ACHN (cell line): ENCODE measurements at regions not wholly inside any gene's neighbourhood (a gene's known extent, or its start where the extent isn't known, plus 50 kb on each side); places are given as distances from the start of the nearest gene placed in this dataset.
"Not testable (repeated sequence)": the region's sequence is repeated elsewhere in the genome, so short reads cannot be mapped to it uniquely, and the experiment has no call there.

ENCODE experiments used
- DNase-seq: peaks from one replicate; pipeline ENCODE4 v3.0.0-alpha.2; 2015
- in situ Hi-C: cut with HindIII; loops from 2 replicates; pipeline ENCODE4 v1.10.0; 2017; ENCODE audit warnings: low sequenced_read_pairs, low pct_ligation_motif_present, low pct_unique_long_range_greater_than_20kb

DNA sequence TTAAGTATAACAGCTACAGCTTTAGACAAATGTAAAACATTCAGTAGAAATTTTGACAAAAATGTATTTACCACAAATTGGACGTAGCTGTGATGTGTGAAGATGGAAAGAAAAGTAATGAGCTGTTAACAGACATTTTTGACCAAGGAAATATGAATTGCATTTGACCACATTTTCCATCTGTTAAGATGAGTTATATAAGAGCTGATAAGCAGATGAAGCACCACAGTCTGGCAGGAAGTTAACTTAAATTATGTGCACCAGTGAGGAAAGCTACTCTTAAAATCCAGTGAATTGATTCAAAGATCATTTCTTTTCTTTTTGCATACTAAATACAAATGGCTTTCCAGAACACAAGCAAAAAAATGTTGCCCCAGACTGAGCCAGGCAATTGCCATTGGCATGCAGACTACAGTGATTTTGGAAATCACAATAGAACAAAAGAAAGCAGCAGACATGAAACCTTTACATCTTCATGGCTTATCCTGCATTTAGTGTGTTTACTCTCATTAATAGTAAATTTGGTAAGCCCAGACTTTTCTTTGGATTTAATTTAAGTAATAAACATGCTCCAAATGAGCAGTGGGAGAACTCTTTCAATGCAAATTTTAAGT lies 493.7 kb downstream of the TMX3 start:
- DNase-seq, result no peak
- in situ Hi-C loops, result no loop called here

DNA sequence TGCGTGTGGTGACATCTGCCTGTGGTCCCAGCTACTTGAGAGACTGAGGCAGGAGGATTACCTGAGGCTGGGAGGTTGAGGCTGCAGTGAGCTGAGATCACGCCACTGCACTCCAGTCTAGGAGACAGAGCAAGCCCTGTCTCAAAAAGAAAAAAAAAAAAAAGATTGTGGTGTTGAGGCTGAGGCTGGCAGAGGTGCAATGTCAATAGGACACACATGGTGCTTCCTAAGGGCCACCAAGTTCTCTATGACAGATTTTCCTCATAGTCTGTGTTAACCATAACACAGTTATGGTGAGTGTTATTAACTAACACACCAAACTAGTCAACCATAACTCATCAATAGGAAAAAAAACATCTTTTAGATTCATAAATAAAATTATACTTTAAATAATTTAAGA lies 494.4 kb downstream of the TMX3 start:
- DNase-seq, result no peak
- in situ Hi-C loops, result no loop called here

DNA sequence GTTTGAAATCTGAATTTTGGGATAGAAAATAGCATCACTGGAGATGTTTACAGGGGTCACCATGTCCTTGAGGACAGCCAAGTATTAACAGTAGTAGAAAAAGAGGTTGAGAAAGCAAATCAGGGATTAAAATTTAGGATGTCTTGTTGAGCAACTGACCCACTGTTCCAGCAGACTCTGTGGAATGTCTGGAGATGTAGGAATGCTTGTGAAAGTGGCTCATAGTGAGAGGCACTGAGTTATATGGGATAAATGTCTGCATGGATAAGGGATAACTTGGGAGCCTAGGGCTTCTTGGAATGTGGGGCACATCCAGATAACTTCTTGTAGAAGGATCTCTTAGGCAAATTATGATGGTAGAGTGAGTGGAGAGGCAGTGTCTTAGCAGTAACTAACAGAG lies 495.0 kb downstream of the TMX3 start:
- in situ Hi-C loops, result no loop called here
- DNase-seq, result no peak

DNA sequence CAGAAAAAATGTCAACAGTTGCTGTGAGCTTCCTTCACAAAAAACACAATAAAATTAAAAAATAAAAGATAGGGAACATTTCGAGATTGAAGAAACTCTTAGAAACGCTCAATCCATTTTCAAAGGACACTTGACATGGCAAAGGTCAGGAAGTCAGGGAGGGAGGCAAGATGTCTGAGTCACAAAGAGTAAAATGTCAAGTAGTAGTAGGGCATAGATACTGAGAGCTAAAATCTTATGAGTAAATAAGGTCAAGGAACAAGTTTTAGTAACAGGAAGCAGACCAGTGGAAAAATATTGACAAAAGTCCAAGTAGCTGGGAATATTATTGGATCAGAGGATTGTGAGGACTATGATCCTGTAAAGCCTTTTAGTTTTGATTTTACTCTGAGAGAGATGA lies 495.6 kb downstream of the TMX3 start:
- DNase-seq, result no peak
- in situ Hi-C loops, result no loop called here

DNA sequence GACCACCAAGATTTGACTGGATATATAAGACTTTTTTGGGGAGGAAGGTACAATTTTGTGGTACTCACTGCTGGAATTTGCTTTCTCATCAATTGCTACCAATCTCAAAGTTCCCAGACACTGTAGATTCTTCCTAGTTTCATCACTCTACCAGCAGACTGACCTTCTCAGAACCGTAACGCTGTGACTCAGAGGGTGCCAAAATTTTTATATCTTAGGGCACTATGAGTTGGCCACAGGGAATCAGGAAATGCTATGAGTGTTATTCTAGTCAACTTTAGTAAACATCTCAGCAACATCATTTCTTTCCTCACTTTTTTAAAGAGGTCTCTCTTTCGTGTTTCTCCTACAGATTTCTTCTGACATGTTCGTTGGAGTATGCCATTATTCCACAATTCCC lies 499.0 kb downstream of the TMX3 start:
- DNase-seq, result no peak

DNA sequence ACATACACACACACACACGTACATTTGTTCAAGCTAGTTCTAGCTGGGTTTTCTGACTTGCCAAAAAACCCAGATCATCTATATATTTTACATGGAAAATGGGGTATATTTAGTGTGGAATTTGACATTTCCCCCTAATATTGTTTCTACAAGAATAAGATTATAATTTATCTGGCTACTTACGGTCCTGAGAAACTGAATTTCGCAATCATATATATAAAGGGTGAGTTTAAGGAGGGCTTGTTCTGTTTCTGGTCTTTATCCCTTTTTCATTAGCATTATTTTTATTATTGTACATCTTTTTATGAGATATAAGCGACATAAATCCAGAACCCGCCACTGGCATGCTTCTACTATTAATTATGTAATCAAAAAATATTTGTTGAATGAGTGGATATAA lies 528.9 kb downstream of the TMX3 start:
- DNase-seq, result no peak
- in situ Hi-C loops, result no loop called here

More for the DNA sequence above, 499.0 kb downstream of the TMX3 start:
- in situ Hi-C loops, result no loop called here

DNA sequence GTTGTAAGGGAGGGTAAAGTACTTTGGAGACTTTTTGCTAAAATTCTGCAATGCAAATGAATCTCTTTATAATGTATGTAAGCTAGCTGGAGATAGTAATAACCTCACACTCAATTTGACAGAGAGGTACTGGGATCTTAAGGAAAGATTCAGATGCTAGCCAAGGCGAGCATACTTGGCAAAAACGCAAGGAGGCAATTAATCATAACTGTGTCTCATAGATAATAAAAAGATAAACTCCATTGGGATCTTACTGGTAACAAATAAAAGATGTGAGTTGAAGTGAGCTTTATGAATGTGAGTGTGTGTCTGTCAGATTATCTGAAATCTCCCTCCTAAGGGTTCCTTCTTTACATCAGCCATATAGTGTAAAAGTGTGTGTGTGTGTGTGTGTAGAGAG lies 533.0 kb downstream of the TMX3 start:
- DNase-seq, result no peak
- in situ Hi-C loops, result no loop called here

DNA sequence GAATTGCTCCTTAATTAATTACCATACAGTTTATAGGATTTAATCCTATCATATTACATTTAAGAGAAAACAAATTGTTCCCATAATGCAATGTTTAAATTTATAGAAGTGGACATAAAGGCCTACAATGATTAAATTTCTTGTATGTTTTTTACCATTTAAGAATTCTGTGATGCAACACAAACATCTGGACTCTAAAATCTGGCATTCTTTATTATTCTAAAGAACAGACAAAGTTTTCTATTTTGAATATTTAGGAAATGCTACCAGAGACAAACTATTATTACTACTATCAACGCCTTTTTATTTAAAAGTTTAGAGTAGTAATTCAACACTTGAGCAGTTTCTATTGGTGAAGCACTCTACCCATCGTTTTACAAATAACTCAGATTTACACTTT lies 535.1 kb downstream of the TMX3 start:
- DNase-seq, result no peak
- in situ Hi-C loops, result no loop called here

DNA sequence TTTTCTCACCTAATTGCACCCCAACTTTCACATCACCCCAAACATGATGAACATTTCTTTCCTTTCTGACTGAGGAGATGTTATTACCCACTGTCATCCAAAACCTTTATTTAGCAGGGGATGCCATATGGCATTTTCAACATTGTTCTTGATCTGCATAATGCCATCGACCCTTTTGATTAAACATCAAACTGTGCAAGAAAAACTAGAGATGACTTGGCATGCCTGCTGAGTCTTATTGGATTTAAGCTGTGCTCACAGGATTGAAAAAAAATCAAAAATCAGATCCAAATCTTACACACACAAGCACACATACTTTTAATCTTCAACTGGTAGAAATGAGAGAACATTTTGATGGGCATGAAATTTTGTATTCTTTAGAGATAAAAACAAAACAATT lies 536.0 kb downstream of the TMX3 start:
- in situ Hi-C loops, result no loop called here
- DNase-seq, result no peak

DNA sequence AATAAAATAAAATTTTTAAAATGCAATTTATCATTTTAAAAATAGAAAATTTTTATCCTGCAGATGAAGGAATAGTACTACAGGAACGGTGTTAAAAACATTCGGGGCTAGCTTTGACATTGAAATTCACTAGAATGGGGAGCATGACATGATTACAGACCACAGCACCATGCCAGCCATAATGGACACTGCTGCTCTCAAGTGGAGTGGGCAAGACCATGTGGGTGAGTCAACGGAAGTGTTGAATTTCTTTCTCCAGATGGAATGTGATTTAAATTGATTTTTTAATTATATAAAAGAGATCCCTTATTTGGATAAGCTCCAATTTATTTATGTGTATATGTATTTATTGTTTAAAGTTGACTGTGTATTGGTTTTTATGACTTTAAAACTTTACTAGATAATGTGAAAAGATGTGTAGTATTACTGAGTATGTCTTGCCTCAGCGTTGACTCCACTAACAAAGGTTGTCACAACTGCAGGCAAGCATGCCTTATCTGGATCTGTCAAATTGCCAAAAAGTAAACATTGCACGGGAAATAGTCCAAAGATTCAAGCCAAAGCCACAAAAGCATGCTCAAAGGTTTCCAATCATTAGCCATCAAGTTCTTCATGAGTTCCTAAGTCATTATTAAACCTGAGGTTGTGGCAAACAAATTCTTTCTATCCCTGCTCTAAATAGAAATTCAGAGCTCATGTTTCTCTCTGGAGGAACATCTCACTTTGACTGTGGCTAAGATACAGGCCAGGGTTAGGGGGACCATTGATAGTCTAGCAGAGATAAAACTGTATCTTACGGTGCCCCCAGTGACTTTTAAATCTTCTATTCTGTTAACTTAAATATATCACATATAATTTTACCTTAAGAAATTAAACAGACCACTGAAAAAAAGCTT lies 536.9 kb downstream of the TMX3 start:
- in situ Hi-C loops, result no loop called here
- no peak for DNase-seq

DNA sequence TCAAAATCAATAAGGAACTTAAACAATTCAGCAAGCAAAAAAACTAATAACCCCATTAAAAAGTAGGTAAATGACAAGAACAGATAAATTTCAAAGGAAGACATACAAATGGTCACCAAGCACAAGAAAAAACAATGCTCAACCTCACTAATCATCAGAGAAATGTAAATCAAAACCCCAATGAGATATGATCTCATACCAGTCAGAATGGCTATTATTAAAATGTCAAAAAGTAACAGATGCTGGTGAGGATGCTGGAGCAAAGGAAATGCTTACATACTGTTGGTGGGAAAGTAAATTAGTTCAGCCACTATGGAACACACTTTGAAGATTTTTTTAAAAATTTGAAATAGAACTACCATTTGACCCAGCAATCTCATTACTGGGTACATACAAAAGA lies 538.0 kb downstream of the TMX3 start:
- DNase-seq, result no peak
- in situ Hi-C loops, result no loop called here

DNA sequence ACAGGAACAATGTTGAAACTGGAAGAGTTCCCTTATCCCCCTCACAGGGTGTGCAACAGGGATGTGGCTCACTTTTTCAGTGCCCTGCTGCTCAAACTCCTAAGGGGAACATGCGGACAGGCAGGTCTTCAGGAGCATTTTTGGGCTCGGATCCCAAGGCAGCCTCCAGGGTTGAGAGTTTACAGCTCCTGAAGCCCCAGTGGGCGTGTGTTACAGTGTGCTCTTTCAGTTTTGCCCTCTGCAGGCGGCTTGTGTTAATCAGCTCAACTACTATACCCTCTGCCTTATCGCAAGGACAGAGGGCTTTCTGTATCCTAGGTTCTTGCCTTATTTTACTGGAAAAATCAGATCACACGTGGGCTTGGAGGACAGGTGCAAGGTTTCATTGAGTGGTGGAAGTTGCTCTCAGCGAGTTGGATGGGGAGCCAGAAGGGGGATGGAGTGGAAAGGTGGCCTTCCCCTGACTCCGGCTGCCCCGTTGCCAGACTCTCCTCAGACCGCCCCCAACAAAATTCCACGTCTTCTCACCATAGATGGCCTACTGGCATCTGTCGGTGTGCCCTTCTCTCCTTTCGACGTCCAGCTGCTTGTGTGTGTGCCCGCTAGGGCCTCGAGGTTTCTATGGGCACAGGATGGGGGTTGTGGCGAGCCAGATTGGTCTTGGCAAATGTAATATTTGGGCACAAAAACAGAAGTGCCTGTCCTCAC lies 541.9 kb downstream of the TMX3 start:
- in situ Hi-C loops, result no loop called here

DNA sequence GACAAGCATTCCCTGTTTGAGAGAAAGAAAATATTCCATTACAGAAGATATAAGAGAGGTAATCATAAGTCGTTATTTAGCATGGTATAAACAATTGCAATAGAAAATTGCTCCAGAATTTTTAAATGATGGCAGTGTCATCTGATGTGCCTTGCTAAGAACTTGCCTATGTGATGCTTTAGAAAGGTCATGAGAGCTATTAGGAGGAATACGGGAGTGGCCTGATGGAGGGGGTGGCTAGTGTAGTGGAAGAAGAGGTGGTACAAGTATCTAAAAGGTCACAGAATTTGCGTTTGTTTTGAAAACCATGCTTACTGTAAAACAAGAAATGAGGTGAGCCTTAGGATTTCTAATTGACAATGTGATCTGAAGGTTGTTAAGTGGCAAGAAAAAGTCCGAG lies 550.0 kb downstream of the TMX3 start:
- in situ Hi-C loops, result no loop called here
- no peak for DNase-seq

More for the DNA sequence above, 541.9 kb downstream of the TMX3 start:
- DNase-seq, result no peak

DNA sequence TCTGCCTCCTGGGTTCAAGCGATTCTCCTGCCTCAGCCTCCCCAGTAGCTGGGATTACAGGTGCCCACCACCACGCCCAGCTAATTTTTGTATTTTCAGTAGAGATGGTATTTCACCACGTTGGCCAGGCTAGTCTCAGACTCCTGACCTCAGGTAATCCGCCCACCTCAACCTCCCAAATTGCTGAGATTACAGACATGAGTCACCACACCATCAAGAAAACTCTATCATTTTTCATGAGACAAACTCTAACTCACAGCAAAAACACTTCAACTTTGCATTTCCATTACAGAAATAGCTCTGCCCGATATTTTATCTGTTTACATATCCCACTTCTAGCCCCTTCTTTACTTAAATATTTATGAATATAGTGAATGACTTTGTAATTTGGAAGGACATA lies 561.1 kb downstream of the TMX3 start:
- DNase-seq, in situ Hi-C loops: not testable (repeated sequence)

DNA sequence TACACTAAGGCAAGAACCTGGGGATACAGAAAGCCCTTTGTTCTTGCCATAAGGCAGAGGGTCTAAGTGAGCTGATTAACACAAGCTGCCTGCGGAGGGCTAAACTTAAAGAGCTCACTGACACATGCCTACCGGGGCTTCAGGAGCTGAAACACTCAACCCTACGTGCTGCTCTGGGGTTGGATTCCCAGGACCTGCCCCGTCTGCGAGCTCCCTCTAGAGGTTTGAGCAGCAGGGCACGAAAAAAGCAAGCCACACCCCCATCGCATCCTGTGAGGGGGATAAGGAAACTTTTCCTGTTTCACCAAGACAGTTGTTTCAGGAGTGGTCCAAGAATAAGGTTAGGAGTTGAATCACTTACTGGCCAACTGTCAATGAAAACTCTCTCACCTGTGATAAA lies 562.1 kb downstream of the TMX3 start:
- in situ Hi-C loops, result no loop called here
- DNase-seq, result peak; percentile 7

DNA sequence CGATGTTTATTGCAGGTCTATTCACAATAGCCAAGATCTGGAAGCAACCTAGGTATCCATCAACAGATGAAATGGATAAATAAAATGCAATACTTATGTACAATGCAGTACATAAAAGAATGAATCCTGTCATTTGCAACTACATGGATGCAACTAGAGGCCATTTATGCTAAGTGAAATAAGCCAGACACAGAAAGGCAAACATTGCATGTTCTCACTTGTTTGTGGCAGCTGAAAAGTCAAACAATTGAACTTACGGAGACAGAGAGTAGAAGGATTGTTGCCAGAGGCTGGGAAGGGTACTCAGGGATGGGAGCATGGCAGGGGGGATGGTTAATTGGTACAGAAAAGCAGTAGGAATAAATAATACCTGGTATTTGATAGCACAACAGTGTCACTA lies 563.9 kb downstream of the TMX3 start:
- no peak for DNase-seq
- in situ Hi-C loops, result no loop called here

DNA sequence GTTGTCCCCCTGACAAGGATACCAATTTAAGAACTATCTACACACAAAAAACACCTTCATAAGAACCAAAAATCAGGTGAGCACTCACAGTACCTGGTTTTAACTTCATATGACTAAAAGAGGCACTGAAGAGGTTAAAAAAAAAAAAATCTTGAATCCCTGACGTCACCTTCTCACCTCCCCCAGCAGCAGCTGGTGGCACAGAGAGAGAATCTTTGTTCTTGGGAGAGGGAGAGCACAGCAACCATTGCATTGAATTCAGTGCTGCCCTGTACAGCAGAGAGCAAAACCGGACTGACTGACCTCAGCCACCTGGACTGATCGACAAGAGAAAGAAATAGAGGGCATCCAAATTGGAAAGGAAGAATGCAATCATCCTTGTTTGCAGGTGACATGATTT lies 566.0 kb downstream of the TMX3 start:
- in situ Hi-C loops, result no loop called here
- no peak for DNase-seq

DNA sequence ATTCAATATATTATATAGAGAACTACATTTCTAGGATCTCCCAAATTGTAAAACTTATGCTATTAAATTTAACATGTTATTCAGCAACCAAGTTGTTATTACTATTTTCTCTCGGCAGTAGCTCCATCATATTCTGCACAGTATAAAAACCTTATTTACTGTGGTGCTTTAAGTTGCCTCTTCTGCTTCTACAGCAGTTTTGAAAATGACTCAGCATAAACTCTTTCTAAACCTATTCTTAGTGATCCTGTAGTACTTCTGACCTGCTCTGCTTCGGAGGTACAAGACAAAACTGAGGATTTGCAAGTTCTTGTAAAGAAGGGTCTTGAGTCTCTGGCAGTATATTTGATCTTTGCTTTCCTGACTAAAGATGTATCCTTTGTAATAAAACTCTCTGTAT lies 567.2 kb downstream of the TMX3 start:
- DNase-seq, result no peak
- in situ Hi-C loops, result no loop called here

DNA sequence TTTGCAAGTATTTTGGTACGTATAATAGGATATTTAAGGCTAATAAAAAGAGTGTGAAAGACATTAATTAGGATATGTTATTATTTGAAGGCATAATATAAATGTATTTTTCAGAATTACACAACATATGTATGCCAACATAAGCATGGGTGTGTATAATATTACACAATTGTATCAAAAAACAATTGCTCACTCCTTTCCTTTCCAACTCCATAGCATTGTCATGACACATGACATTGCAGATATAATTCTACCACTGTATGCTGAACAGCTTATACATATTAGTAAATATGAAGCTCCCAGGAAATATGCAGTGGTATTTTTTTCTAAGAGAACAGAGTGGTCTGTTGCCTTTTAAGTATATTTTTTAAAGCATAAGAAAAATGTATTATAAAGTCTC lies 593.1 kb downstream of the TMX3 start:
- DNase-seq, result no peak
- in situ Hi-C loops, result no loop called here

DNA sequence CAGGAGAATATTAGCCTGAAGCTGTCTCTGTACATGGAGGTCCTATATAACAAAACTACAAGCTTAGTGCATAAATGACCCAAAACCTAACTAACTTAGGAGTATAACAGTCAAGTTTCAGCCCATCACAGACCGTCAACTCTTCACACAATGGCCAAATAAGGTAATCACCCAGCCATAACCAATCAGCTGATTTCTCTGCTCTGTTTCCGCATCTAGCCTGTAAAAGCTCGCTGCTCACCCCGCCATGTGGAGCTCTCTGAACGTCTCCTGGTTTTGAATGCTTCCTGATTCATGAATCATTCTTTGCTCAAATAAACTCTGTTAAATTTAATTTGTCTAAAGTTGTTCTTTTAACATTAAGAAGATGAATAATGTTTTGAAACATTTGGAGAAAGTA lies 593.6 kb downstream of the TMX3 start:
- in situ Hi-C loops, result no loop called here
- DNase-seq, result no peak
